ENCODE measurements at regions not wholly inside any gene's neighbourhood (a gene's known extent, or its start where the extent isn't known, plus 50 kb on each side); places are given as distances from the start of the nearest gene placed in this dataset.

DNA sequence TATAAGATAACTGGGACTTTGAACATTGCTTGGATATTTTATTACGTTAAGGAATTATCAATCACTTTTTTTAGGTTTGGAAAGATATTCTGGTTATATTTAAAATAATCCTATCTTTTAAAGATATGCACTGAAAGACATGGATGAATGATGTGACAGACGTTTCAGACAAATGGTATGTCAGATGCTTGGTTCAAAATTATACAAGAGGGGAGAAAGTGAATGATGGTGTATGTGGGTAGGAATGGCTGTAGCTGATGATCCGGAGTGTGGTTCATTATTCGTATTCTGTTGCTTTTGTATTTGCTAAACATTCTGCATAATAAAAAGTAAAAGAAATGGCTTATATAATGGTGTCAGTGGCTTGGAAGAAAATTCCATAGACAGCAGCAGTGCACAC lies 51.0 kb upstream of the SNRPB2 start:
- CTCF ChIA-PET, result no interaction called here
- POLR2A ChIA-PET, result no interaction called here
- Mint-ChIP-seq H3K36me3 (no peaks in the 10 kb centered on the region), H3K27me3 (peaks cover 0 to 7% of the 10 kb centered on the region in 2 donors), H3K9me3 (peaks cover 0 to 2% (median under 1%) of the 10 kb centered on the region in 3 donors), H3K4me1 (no peaks in the 10 kb centered on the region), H3K4me3 (no peak overlapping the region), H3K27ac (no peak overlapping the region)
- no peak for ATAC-seq (replicated peaks in 1 of 4)
- no peaks in the 10 kb centered on the region for H3K27me3 ChIP-seq (replicated peaks in 1 of 2; ENCODE audit: control insufficient read depth in 2 of 2, extremely low read depth in 1 of 2, insufficient read depth in 2 of 2, low read length in 1 of 2)
- H3K36me3 ChIP-seq (ENCODE audit: control insufficient read depth in 2 of 2, extremely low read depth in 1 of 2, insufficient read depth in 1 of 2, low read length in 1 of 2), result no peaks in the 10 kb centered on the region
- WGBS (ENCODE audit: insufficient coverage), result 61% methylated on average over 3 of the region's 4 CpGs
- no peaks in the 10 kb centered on the region for H3K9me3 ChIP-seq
- no peak overlapping the region for H3K4me3 ChIP-seq (ENCODE audit: control insufficient read depth in 1 of 2, extremely low read depth in 1 of 2, low read length in 1 of 2)
- H3K27ac ChIP-seq (ENCODE audit: low read length), result no peak overlapping the region
- DNase-seq, result no peak
- H3K4me1 ChIP-seq (ENCODE audit: control insufficient read depth in 1 of 2, extremely low read depth in 1 of 2, insufficient read depth in 2 of 2, low read length in 2 of 2), result no peaks in the 10 kb centered on the region

DNA sequence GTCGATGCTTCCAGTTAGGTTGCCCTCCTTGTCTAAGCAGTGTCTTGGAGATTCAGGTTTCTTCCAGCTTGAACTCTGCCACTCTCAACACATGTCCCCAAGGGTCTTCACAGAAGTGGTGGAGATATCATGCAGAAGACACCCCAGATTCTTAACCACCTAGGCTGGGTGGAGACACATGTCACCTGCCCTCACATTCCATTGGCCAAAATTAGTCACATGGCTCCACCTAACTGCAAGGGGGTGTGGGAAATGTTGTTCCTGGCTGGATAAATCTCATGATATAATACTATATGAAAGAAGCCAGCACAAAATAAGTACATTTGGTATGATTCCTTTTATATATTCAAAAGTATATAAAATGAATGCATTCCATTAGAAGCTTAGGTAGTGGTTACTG lies 52.9 kb upstream of the SNRPB2 start:
- no peak for ATAC-seq (replicated peaks in 1 of 4)
- no peaks in the 10 kb centered on the region for H3K36me3 ChIP-seq (ENCODE audit: control insufficient read depth in 2 of 2, extremely low read depth in 1 of 2, insufficient read depth in 1 of 2, low read length in 1 of 2)
- no peak overlapping the region for H3K4me3 ChIP-seq (ENCODE audit: control insufficient read depth in 1 of 2, extremely low read depth in 1 of 2, low read length in 1 of 2)
- 56% methylated on average over 1 of the region's 1 CpG for WGBS (ENCODE audit: insufficient coverage)
- Mint-ChIP-seq H3K9me3 (peaks cover 0 to 7% (median 4%) of the 10 kb centered on the region in 3 donors), H3K27ac (no peak overlapping the region), H3K36me3 (no peaks in the 10 kb centered on the region), H3K4me1 (no peaks in the 10 kb centered on the region), H3K27me3 (peaks cover 0 to 3% of the 10 kb centered on the region in 2 donors), H3K4me3 (no peak overlapping the region)
- POLR2A ChIA-PET, result interaction anchor here in 1 of 2 donors (0.6 kb wide), 1 partner anchor 9 kb away, joined by 3 read pairs; no protein-coding TSS in a partner anchor
- no peaks in the 10 kb centered on the region for H3K4me1 ChIP-seq (ENCODE audit: control insufficient read depth in 1 of 2, extremely low read depth in 1 of 2, insufficient read depth in 2 of 2, low read length in 2 of 2)
- H3K27me3 ChIP-seq (replicated peaks in 1 of 2; ENCODE audit: control insufficient read depth in 2 of 2, extremely low read depth in 1 of 2, insufficient read depth in 2 of 2, low read length in 1 of 2), result no peaks in the 10 kb centered on the region
- no peak for DNase-seq
- H3K27ac ChIP-seq (ENCODE audit: low read length), result no peak overlapping the region
- H3K9me3 ChIP-seq, result no peaks in the 10 kb centered on the region
- CTCF ChIA-PET, result no interaction called here

DNA sequence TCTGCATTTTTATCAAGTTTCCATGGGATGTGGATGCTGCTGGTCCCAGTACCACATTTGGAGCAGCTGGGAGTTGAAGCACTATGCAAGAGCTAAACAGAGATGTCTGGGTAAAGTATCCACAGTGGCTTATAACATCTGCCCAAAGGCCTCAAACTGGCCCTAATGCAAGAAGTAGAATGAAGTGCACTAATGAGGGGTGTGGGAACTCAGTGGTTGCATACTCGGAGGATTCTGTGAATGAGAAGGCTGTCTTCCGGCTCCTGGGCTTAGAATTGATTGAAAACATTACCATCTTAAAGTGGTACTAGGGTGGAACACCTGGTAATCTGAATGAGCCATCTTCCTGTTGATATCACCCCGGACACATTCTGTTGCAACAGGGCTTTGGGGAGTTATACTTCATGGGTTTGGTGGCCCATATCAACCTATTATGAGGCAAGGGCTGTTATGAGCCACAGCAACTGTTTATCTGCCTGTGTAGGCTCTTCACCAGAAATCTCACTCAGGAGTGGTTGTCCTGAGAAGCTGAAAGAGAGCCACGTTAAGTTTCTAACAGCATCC lies 54.7 kb upstream of the SNRPB2 start:
- CTCF ChIA-PET, result no interaction called here
- H3K27me3 ChIP-seq (replicated peaks in 1 of 2; ENCODE audit: control insufficient read depth in 2 of 2, extremely low read depth in 1 of 2, insufficient read depth in 2 of 2, low read length in 1 of 2), result peaks cover 0 to under 1% of the 10 kb centered on the region in 2 experiments
- no peak overlapping the region for H3K4me3 Mint-ChIP-seq
- H3K9me3 ChIP-seq, result no peaks in the 10 kb centered on the region
- no peaks in the 10 kb centered on the region for H3K36me3 ChIP-seq (ENCODE audit: control insufficient read depth in 2 of 2, extremely low read depth in 1 of 2, insufficient read depth in 1 of 2, low read length in 1 of 2)
- H3K9me3 Mint-ChIP-seq, result peaks cover 0 to 7% (median 4%) of the 10 kb centered on the region in 3 donors
- H3K27me3 Mint-ChIP-seq, result peaks cover 0 to 3% of the 10 kb centered on the region in 2 donors
- no peak overlapping the region for H3K27ac Mint-ChIP-seq
- H3K27ac ChIP-seq (ENCODE audit: low read length), result no peak overlapping the region
- 71% methylated on average over 1 of the region's 4 CpGs for WGBS (ENCODE audit: insufficient coverage)
- no peak for ATAC-seq (replicated peaks in 1 of 4)
- no peaks in the 10 kb centered on the region for H3K36me3 Mint-ChIP-seq
- no peaks in the 10 kb centered on the region for H3K4me1 ChIP-seq (ENCODE audit: control insufficient read depth in 1 of 2, extremely low read depth in 1 of 2, insufficient read depth in 2 of 2, low read length in 2 of 2)
- DNase-seq, result no peak
- H3K4me3 ChIP-seq (ENCODE audit: control insufficient read depth in 1 of 2, extremely low read depth in 1 of 2, low read length in 1 of 2), result no peak overlapping the region
- POLR2A ChIA-PET, result no interaction called here
- no peaks in the 10 kb centered on the region for H3K4me1 Mint-ChIP-seq

DNA sequence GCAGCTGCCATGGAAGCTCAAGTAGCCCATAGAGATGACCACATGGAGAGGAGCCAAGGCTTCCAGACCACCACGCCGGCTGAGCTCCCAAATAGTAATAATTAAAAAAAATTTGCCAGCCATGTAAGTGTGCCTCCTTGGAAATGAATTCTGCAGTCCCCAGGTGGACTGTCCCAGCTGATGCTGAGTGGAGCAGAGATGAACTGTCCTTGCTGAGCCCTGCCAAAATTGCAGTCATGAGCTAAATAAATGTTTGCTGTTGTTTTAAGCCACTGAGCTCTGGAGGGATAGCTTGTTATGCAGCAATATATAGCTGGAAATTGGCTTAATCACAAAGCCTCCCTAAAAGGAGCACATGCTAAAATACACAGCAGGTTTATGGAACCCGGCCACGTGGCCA lies 55.6 kb upstream of the SNRPB2 start:
- DNase-seq (no peak), ATAC-seq (replicated peaks in 1 of 4) (no peak)
- WGBS (ENCODE audit: insufficient coverage), result no CpG with 5 or more reads among the region's 4 CpGs
- no peak overlapping the region for H3K27ac ChIP-seq (ENCODE audit: low read length)
- no peaks in the 10 kb centered on the region for H3K36me3 Mint-ChIP-seq
- no peaks in the 10 kb centered on the region for H3K9me3 ChIP-seq
- CTCF ChIA-PET, result interaction anchor here in 1 of 2 donors (0.6 kb wide), 1 partner anchor 1553 kb away, joined by 3 read pairs; no protein-coding TSS in a partner anchor
- H3K27me3 ChIP-seq (replicated peaks in 1 of 2; ENCODE audit: control insufficient read depth in 2 of 2, extremely low read depth in 1 of 2, insufficient read depth in 2 of 2, low read length in 1 of 2), result peaks cover 0 to 3% of the 10 kb centered on the region in 2 experiments
- H3K4me1 ChIP-seq (ENCODE audit: control insufficient read depth in 1 of 2, extremely low read depth in 1 of 2, insufficient read depth in 2 of 2, low read length in 2 of 2), result no peaks in the 10 kb centered on the region
- H3K27ac Mint-ChIP-seq, result no peak overlapping the region
- H3K27me3 Mint-ChIP-seq, result peaks cover 5 to 6% of the 10 kb centered on the region in 2 donors
- POLR2A ChIA-PET, result interaction anchor here in 1 of 2 donors (0.5 kb wide), 1 partner anchor 8 kb away, joined by 7 read pairs; no protein-coding TSS in a partner anchor
- no peak overlapping the region for H3K4me3 ChIP-seq (ENCODE audit: control insufficient read depth in 1 of 2, extremely low read depth in 1 of 2, low read length in 1 of 2)
- H3K9me3 Mint-ChIP-seq, result peaks cover 0 to 10% (median 4%) of the 10 kb centered on the region in 3 donors
- H3K36me3 ChIP-seq (ENCODE audit: control insufficient read depth in 2 of 2, extremely low read depth in 1 of 2, insufficient read depth in 1 of 2, low read length in 1 of 2), result no peaks in the 10 kb centered on the region
- H3K4me3 Mint-ChIP-seq, result no peak overlapping the region
- no peaks in the 10 kb centered on the region for H3K4me1 Mint-ChIP-seq

DNA sequence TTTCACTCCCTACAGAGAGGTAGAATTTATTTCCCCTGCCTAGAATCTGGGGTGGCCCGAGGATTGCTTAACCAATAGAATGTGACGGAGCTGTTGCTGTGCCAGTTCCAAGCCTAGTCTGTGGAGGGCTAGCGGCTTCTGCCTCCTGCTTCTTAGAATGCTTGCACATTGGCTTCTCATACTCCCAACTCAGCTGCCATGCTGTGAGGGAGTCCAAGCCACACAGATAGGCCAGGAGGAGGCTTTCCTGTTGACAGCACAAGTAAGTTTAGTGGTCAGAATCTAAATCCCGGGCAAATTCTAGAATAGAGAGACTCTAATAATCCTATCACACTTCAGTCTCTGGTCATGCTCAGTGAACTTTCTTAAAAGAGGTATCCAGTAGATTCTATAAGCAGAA lies 57.5 kb upstream of the SNRPB2 start:
- Mint-ChIP-seq H3K36me3 (no peaks in the 10 kb centered on the region), H3K27ac (no peak overlapping the region), H3K27me3 (peaks cover 7 to 14% of the 10 kb centered on the region in 2 donors), H3K4me3 (no peak overlapping the region), H3K9me3 (peaks cover 0 to 10% (median 4%) of the 10 kb centered on the region in 3 donors), H3K4me1 (no peaks in the 10 kb centered on the region)
- ChIA-PET CTCF (no interaction called here), POLR2A (interaction anchor here in 1 of 2 donors (0.7 kb wide), 1 partner anchor 24 kb away, joined by 12 read pairs; no protein-coding TSS in a partner anchor)
- Histone ChIP-seq H3K27me3 (replicated peaks in 1 of 2; ENCODE audit: control insufficient read depth in 2 of 2, extremely low read depth in 1 of 2, insufficient read depth in 2 of 2, low read length in 1 of 2) (peaks cover 2 to 3% of the 10 kb centered on the region in 2 experiments), H3K27ac (ENCODE audit: low read length) (no peak overlapping the region), H3K9me3 (no peaks in the 10 kb centered on the region), H3K4me3 (ENCODE audit: control insufficient read depth in 1 of 2, extremely low read depth in 1 of 2, low read length in 1 of 2) (no peak overlapping the region), H3K36me3 (ENCODE audit: control insufficient read depth in 2 of 2, extremely low read depth in 1 of 2, insufficient read depth in 1 of 2, low read length in 1 of 2) (no peaks in the 10 kb centered on the region), H3K4me1 (ENCODE audit: control insufficient read depth in 1 of 2, extremely low read depth in 1 of 2, insufficient read depth in 2 of 2, low read length in 2 of 2) (no peaks in the 10 kb centered on the region)
- ATAC-seq (replicated peaks in 1 of 4) (no peak), DNase-seq (no peak)
- WGBS (ENCODE audit: insufficient coverage), result no CpG with 5 or more reads among the region's 4 CpGs

DNA sequence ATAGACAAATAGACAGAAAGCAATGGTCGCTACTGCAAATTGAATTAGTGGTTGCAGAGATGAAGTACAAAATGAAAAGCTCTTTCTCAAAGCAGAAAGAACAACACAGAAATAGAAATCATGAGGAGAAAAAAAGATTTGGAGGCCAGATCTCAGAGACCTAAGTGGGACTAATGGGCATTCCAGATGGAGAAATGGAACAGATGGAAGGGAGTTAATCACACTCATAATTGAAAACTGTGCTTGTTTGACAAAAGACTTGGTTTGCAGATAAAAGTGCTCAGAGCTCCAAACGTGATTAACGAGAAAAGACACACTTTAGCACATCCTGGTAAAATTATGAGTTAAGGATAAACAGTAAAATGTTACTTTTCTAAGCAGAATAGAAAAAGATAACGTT lies 58.1 kb upstream of the SNRPB2 start:
- H3K27ac Mint-ChIP-seq, result no peak overlapping the region
- CTCF ChIA-PET, result interaction anchor here in 1 of 2 donors (0.6 kb wide), 1 partner anchor 394 kb away, joined by 3 read pairs; no protein-coding TSS in a partner anchor

More for the DNA sequence above, 58.1 kb upstream of the SNRPB2 start:
- DNase-seq (no peak), ATAC-seq (replicated peaks in 1 of 4) (no peak)
- no CpG with 5 or more reads among the region's 4 CpGs for WGBS (ENCODE audit: insufficient coverage)
- no peaks in the 10 kb centered on the region for H3K4me1 ChIP-seq (ENCODE audit: control insufficient read depth in 1 of 2, extremely low read depth in 1 of 2, insufficient read depth in 2 of 2, low read length in 2 of 2)
- H3K36me3 ChIP-seq (ENCODE audit: control insufficient read depth in 2 of 2, extremely low read depth in 1 of 2, insufficient read depth in 1 of 2, low read length in 1 of 2), result no peaks in the 10 kb centered on the region
- H3K4me3 ChIP-seq (ENCODE audit: control insufficient read depth in 1 of 2, extremely low read depth in 1 of 2, low read length in 1 of 2), result no peak overlapping the region
- Mint-ChIP-seq H3K4me1 (no peaks in the 10 kb centered on the region), H3K9me3 (peaks cover 0 to 10% (median 4%) of the 10 kb centered on the region in 3 donors), H3K36me3 (no peaks in the 10 kb centered on the region), H3K4me3 (no peak overlapping the region), H3K27me3 (peaks cover 7 to 14% of the 10 kb centered on the region in 2 donors)
- peaks cover 2 to 3% of the 10 kb centered on the region in 2 experiments for H3K27me3 ChIP-seq (replicated peaks in 1 of 2; ENCODE audit: control insufficient read depth in 2 of 2, extremely low read depth in 1 of 2, insufficient read depth in 2 of 2, low read length in 1 of 2)
- POLR2A ChIA-PET, result no interaction called here
- no peak overlapping the region for H3K27ac ChIP-seq (ENCODE audit: low read length)
- no peaks in the 10 kb centered on the region for H3K9me3 ChIP-seq
